ENCODE measurements at regions not wholly inside any gene's neighbourhood (a gene's known extent, or its start where the extent isn't known, plus 50 kb on each side); places are given as distances from the start of the nearest gene placed in this dataset.

DNA sequence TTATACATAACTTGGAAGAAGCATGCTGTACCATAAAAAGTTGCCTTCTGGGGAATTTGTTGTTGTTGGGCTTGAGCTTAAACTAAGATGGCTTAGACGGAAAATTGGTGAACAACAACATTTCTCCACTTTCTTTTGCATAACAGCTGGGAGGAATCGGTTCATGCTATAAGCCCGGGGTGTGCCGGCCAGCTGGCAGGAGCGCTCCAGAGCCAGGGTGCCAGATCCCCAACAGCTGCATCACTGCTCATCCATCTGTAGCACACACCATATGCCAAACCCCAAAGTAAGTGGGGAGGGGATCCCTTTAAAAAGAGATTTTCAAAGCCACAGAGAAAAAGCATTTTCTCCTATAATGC lies 419.5 kb upstream of the ARGLU1 start:
- Histone ChIP-seq H2AFZ (ENCODE audit: low read length) (no peak overlapping the region), H3K9ac (ENCODE audit: extremely low read depth, insufficient read length, low read length) (no peak overlapping the region), H3K56ac (ENCODE audit: insufficient read length, low read depth, low read length) (no peak overlapping the region), H3K79me2 (ENCODE audit: insufficient read depth, low read length) (no peaks in the 10 kb centered on the region), H2AK5ac (ENCODE audit: insufficient read length, low read length) (no peak overlapping the region), H3K79me1 (ENCODE audit: insufficient read depth, low read depth, low read length, poor library complexity, severe bottlenecking) (no peaks in the 10 kb centered on the region), H3K27ac (ENCODE audit: insufficient read length, low read depth, low read length) (no peak overlapping the region), H3K4me2 (ENCODE audit: insufficient read depth, insufficient read length, low read length) (no peak overlapping the region), H2BK120ac (ENCODE audit: low read depth, low read length, poor library complexity, severe bottlenecking) (no peak overlapping the region), H3K23ac (ENCODE audit: insufficient read length, low read depth, low read length) (no peak overlapping the region), H3K18ac (ENCODE audit: insufficient read length, low read depth, low read length) (no peak overlapping the region), H3K4ac (ENCODE audit: low read depth, low read length) (no peak overlapping the region), H2BK12ac (ENCODE audit: insufficient read length, low read depth, low read length) (no peak overlapping the region), H3T11ph (ENCODE audit: low read length) (no peak overlapping the region), H4K8ac (replicated peaks; ENCODE audit: insufficient read length, low read depth, low read length) (no peak overlapping the region), H4K5ac (ENCODE audit: insufficient read length, low read depth, low read length) (no peak overlapping the region), H2BK20ac (ENCODE audit: low read depth, low read length, poor library complexity, severe bottlenecking) (no peak overlapping the region), H3K27me3 (ENCODE audit: insufficient read depth, low read length) (no peaks in the 10 kb centered on the region), H4K91ac (ENCODE audit: insufficient read length, low read depth, low read length) (no peak overlapping the region), H2BK5ac (ENCODE audit: insufficient read length, low read length) (no peak overlapping the region), H2BK15ac (ENCODE audit: low read depth, low read length) (no peak overlapping the region), H3K9me3 (ENCODE audit: control insufficient read depth, low read depth, low read length) (no peaks in the 10 kb centered on the region), H4K20me1 (ENCODE audit: control insufficient read depth, insufficient read depth, insufficient read length) (no peaks in the 10 kb centered on the region), H3K4me1 (ENCODE audit: insufficient read depth, low read length) (peaks cover 3% of the 10 kb centered on the region; the same call in 1 of the 2 replicates), H3K23me2 (ENCODE audit: insufficient read length, low read depth, low read length, poor library complexity, severe bottlenecking) (no peaks in the 10 kb centered on the region), H3K14ac (ENCODE audit: insufficient read depth, low read length) (no peak overlapping the region)
- WGBS (ENCODE audit: extremely low coverage, insufficient read length, low lambda C conversion rate): no CpG with 5 or more reads among the region's 5 CpGs
- no peak for DNase-seq
- Mint-ChIP-seq H3K36me3 (ENCODE audit: insufficient read depth in 1 of 3, low read depth in 3 of 3) (no peaks in the 10 kb centered on the region), H3K9me3 (no peaks in the 10 kb centered on the region), H3K4me3 (no peak overlapping the region), H3K4me1 (peaks cover 11 to 18% of the 10 kb centered on the region in 2 experiments), H3K27me3 (ENCODE audit: low read depth) (no peaks in the 10 kb centered on the region), H3K27ac (no peak overlapping the region)
- TF ChIP-seq, protein P1, sequence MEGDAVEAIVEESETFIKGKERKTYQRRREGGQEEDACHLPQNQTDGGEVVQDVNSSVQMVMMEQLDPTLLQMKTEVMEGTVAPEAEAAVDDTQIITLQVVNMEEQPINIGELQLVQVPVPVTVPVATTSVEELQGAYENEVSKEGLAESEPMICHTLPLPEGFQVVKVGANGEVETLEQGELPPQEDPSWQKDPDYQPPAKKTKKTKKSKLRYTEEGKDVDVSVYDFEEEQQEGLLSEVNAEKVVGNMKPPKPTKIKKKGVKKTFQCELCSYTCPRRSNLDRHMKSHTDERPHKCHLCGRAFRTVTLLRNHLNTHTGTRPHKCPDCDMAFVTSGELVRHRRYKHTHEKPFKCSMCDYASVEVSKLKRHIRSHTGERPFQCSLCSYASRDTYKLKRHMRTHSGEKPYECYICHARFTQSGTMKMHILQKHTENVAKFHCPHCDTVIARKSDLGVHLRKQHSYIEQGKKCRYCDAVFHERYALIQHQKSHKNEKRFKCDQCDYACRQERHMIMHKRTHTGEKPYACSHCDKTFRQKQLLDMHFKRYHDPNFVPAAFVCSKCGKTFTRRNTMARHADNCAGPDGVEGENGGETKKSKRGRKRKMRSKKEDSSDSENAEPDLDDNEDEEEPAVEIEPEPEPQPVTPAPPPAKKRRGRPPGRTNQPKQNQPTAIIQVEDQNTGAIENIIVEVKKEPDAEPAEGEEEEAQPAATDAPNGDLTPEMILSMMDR (conservative IDR thresholded peaks at IDR 0.05): no peak

All from H9 (cell line).